ENCODE measurements at regions not wholly inside any gene's neighbourhood (a gene's known extent, or its start where the extent isn't known, plus 50 kb on each side); places are given as distances from the start of the nearest gene placed in this dataset.

DNA sequence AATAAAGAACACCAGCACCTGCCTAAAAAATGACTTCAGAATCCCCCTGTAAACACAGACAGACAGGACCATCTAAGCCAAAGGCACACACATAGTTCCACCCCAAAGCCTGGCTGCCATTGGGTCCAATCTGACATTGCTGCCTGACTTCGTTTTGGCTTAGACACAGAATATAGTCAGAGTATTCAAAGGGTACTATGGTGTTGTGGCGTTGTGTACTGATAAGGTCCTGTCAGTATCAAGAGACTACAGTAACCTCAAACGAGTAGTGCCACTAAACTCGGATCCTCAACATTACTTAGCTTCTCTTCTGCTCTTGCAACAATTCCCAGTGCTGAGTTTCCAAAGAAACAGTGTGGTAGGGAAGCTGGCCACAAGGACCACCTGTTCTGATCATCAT is 169.3 kb upstream of the NR5A2 start:
- no peak overlapping the region for H3K27ac ChIP-seq (ENCODE audit: low read length, poor library complexity, severe bottlenecking)
- H2BK120ac ChIP-seq (ENCODE audit: low read depth, low read length): no peak overlapping the region
- no peak overlapping the region for H3K23ac ChIP-seq (ENCODE audit: low read length in 2 of 2)
- H3K27me3 ChIP-seq (ENCODE audit: control insufficient read depth in 1 of 2, insufficient read depth in 1 of 2, low read length in 2 of 2): no peaks in the 10 kb centered on the region
- peak overlapping the region in 1 of 2 experiments; percentile 73 for H3K18ac ChIP-seq (ENCODE audit: low read depth in 1 of 2, low read length in 2 of 2)
- no peak overlapping the region for H2AFZ ChIP-seq (ENCODE audit: low read depth, low read length)
- no peak overlapping the region for H3K4me2 ChIP-seq (ENCODE audit: low read length, poor library complexity, severe bottlenecking)
- DNase-seq: no peak
- no peak overlapping the region for H3K14ac ChIP-seq (ENCODE audit: low read length in 2 of 2)
- no peak overlapping the region for H4K91ac ChIP-seq (ENCODE audit: low read length)
- no peak overlapping the region for H2BK15ac ChIP-seq (ENCODE audit: low read depth, poor library complexity, severe bottlenecking)
- H2AK5ac ChIP-seq (ENCODE audit: low read length, severe bottlenecking): no peak overlapping the region
- no peak overlapping the region for H3K4ac ChIP-seq (ENCODE audit: low read depth in 1 of 2, low read length in 2 of 2)
- no peak overlapping the region for H2BK5ac ChIP-seq (ENCODE audit: low read depth, low read length, poor library complexity, severe bottlenecking)
- no peaks in the 10 kb centered on the region for H3K9me3 ChIP-seq (ENCODE audit: control insufficient read depth, low read length)
- peaks cover 2% of the 10 kb centered on the region for H3K4me1 ChIP-seq (ENCODE audit: control insufficient read depth, insufficient read depth, low read depth, low read length)
- H2BK12ac ChIP-seq (ENCODE audit: low read length in 2 of 2): peak overlapping the region in 1 of 2 experiments; percentile 77
- no peaks in the 10 kb centered on the region for H3K79me1 ChIP-seq (replicated peaks; ENCODE audit: low read length, poor library complexity, severe bottlenecking)
- H3K36me3 ChIP-seq (ENCODE audit: control insufficient read depth in 1 of 2, insufficient read depth in 2 of 2, low read depth in 1 of 2, low read length in 2 of 2): no peaks in the 10 kb centered on the region
- WGBS: 94% methylated on average over 4 of the region's 4 CpGs
- H3K9ac ChIP-seq (ENCODE audit: low read length): no peak overlapping the region
- H3K4me3 ChIP-seq (ENCODE audit: insufficient read depth in 1 of 2, low read depth in 1 of 2, low read length in 2 of 2): no peak overlapping the region
- H4K8ac ChIP-seq (ENCODE audit: low read length): no peak overlapping the region

DNA sequence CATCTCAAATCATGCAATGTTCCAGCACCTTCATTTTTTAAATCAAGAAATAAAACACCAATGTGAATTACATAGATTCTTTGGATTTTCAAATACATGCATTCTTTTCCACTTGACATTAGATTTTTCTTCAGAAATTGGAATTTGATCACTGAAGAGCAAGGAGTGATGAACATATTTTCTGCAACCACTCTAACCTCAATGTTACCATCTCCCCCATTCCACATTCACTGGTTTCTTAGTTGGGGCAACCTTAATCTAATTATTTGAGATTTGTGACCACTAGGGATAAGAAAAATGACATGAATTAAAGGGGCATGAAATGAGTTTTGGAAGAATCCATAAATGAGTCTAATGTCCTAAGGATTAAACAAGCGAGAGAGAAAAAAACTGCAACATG is 168.7 kb upstream of the NR5A2 start:
- H3K79me1 ChIP-seq (replicated peaks; ENCODE audit: low read length, poor library complexity, severe bottlenecking): no peaks in the 10 kb centered on the region
- H3K14ac ChIP-seq (ENCODE audit: low read length in 2 of 2): no peak overlapping the region
- H3K4me2 ChIP-seq (ENCODE audit: low read length, poor library complexity, severe bottlenecking): no peak overlapping the region
- no peak overlapping the region for H2BK5ac ChIP-seq (ENCODE audit: low read depth, low read length, poor library complexity, severe bottlenecking)
- H3K9me3 ChIP-seq (ENCODE audit: control insufficient read depth, low read length): no peaks in the 10 kb centered on the region
- no peak overlapping the region for H3K4ac ChIP-seq (ENCODE audit: low read depth in 1 of 2, low read length in 2 of 2)
- H3K4me3 ChIP-seq (ENCODE audit: insufficient read depth in 1 of 2, low read depth in 1 of 2, low read length in 2 of 2): no peak overlapping the region
- peak overlapping the region; percentile 51 for H3K9ac ChIP-seq (ENCODE audit: low read length)
- no peak overlapping the region for H3K18ac ChIP-seq (ENCODE audit: low read depth in 1 of 2, low read length in 2 of 2)
- no peak overlapping the region for H2AFZ ChIP-seq (ENCODE audit: low read depth, low read length)
- no peak for DNase-seq
- no peak overlapping the region for H2AK5ac ChIP-seq (ENCODE audit: low read length, severe bottlenecking)
- no peak overlapping the region for H3K23ac ChIP-seq (ENCODE audit: low read length in 2 of 2)
- H4K91ac ChIP-seq (ENCODE audit: low read length): no peak overlapping the region
- 100% methylated on average over 1 of the region's 1 CpG for WGBS
- no peak overlapping the region for H2BK15ac ChIP-seq (ENCODE audit: low read depth, poor library complexity, severe bottlenecking)
- H2BK12ac ChIP-seq (ENCODE audit: low read length in 2 of 2): no peak overlapping the region
- no peak overlapping the region for H4K8ac ChIP-seq (ENCODE audit: low read length)
- H3K27ac ChIP-seq (ENCODE audit: low read length, poor library complexity, severe bottlenecking): no peak overlapping the region
- H3K4me1 ChIP-seq (ENCODE audit: control insufficient read depth, insufficient read depth, low read depth, low read length): peaks cover 2% of the 10 kb centered on the region
- no peaks in the 10 kb centered on the region for H3K27me3 ChIP-seq (ENCODE audit: control insufficient read depth in 1 of 2, insufficient read depth in 1 of 2, low read length in 2 of 2)
- H2BK120ac ChIP-seq (ENCODE audit: low read depth, low read length): no peak overlapping the region
- no peaks in the 10 kb centered on the region for H3K36me3 ChIP-seq (ENCODE audit: control insufficient read depth in 1 of 2, insufficient read depth in 2 of 2, low read depth in 1 of 2, low read length in 2 of 2)

DNA sequence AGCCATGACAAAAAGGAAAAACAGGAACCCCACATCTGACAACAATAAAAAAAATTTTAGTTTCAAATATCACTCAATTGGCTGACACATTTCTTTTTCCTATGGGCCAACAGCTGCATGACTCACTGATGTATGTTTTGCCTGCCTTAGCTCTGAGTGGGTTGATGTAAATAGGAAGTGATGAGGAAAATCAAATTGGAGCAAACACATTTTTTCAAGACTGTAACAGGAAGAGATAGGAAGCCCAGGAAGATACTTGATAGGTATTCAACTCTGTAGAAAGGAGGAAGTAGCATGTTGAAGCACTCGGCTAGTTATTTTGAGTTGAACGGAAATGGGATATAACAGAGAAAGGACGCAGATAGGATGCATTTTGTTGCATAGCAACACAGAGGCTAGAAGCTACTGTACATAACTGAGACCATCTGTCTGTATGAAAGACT is 168.0 kb upstream of the NR5A2 start:
- Histone ChIP-seq H4K8ac (ENCODE audit: low read length) (no peak overlapping the region), H3K27ac (ENCODE audit: low read length, poor library complexity, severe bottlenecking) (no peak overlapping the region), H4K91ac (ENCODE audit: low read length) (no peak overlapping the region), H2BK5ac (ENCODE audit: low read depth, low read length, poor library complexity, severe bottlenecking) (no peak overlapping the region), H2BK12ac (ENCODE audit: low read length in 2 of 2) (no peak overlapping the region), H3K23ac (ENCODE audit: low read length in 2 of 2) (no peak overlapping the region), H3K4me3 (ENCODE audit: insufficient read depth in 1 of 2, low read depth in 1 of 2, low read length in 2 of 2) (no peak overlapping the region), H3K14ac (ENCODE audit: low read length in 2 of 2) (no peak overlapping the region), H3K79me1 (replicated peaks; ENCODE audit: low read length, poor library complexity, severe bottlenecking) (no peaks in the 10 kb centered on the region), H3K4ac (ENCODE audit: low read depth in 1 of 2, low read length in 2 of 2) (no peak overlapping the region), H3K4me1 (ENCODE audit: control insufficient read depth, insufficient read depth, low read depth, low read length) (peaks cover 2% of the 10 kb centered on the region), H3K4me2 (ENCODE audit: low read length, poor library complexity, severe bottlenecking) (no peak overlapping the region), H2AK5ac (ENCODE audit: low read length, severe bottlenecking) (no peak overlapping the region), H3K9ac (ENCODE audit: low read length) (peak overlapping the region; percentile 51), H3K18ac (ENCODE audit: low read depth in 1 of 2, low read length in 2 of 2) (no peak overlapping the region), H2BK15ac (ENCODE audit: low read depth, poor library complexity, severe bottlenecking) (no peak overlapping the region), H2AFZ (ENCODE audit: low read depth, low read length) (no peak overlapping the region), H3K9me3 (ENCODE audit: control insufficient read depth, low read length) (no peaks in the 10 kb centered on the region), H3K36me3 (ENCODE audit: control insufficient read depth in 1 of 2, insufficient read depth in 2 of 2, low read depth in 1 of 2, low read length in 2 of 2) (no peaks in the 10 kb centered on the region), H3K27me3 (ENCODE audit: control insufficient read depth in 1 of 2, insufficient read depth in 1 of 2, low read length in 2 of 2) (no peaks in the 10 kb centered on the region), H2BK120ac (ENCODE audit: low read depth, low read length) (no peak overlapping the region)
- peak; percentile 86 for DNase-seq
- 25% methylated on average over 3 of the region's 3 CpGs for WGBS

DNA sequence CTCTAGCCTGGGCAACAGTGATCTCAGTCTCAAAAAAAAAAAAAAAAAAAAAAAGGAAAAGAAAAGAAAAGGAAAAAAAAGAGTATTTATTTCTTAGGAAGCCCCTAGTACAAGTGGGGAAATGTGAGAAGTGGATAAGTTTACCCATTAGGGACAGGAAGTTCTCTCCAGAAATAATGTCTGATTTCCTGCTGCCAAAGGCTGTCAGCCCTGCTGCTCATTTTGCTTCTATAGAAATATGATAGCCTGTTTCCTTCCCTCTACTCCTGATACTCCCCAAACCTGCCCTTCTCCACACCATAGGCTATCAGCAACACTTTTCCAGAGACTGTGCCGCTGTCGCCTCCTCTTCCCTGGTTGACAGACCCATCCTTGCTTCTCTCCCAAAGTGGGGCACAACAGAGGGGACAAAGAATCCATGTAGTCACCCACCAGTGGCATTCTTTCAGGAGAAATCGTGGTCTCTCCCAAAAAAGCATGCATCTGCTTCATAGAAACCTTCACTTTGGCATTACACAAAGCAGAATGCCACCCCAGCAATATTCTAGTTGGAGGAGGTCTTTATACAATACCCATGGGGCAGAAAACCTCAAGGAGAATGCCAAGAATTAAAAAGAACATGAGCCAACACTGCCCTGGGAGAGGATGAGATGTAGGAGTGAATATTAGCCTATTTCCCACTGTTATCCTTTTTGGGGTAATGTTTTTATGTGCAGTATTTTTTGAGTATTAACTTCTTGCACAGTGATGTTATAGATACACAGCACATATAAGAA is 166.3 kb upstream of the NR5A2 start:
- no peak overlapping the region for H2AFZ ChIP-seq (ENCODE audit: low read depth, low read length)
- no peak overlapping the region for H3K9ac ChIP-seq (ENCODE audit: low read length)
- no peak overlapping the region for H3K4ac ChIP-seq (ENCODE audit: low read depth in 1 of 2, low read length in 2 of 2)
- no peaks in the 10 kb centered on the region for H3K79me1 ChIP-seq (replicated peaks; ENCODE audit: low read length, poor library complexity, severe bottlenecking)
- H2BK120ac ChIP-seq (ENCODE audit: low read depth, low read length): no peak overlapping the region
- H2AK5ac ChIP-seq (ENCODE audit: low read length, severe bottlenecking): no peak overlapping the region
- H2BK15ac ChIP-seq (ENCODE audit: low read depth, poor library complexity, severe bottlenecking): no peak overlapping the region
- peak overlapping the region in 1 of 2 experiments; percentile 72 for H3K23ac ChIP-seq (ENCODE audit: low read length in 2 of 2)
- H3K4me1 ChIP-seq (ENCODE audit: control insufficient read depth, insufficient read depth, low read depth, low read length): peaks cover 2% of the 10 kb centered on the region
- H3K18ac ChIP-seq (ENCODE audit: low read depth in 1 of 2, low read length in 2 of 2): peak overlapping the region in 1 of 2 experiments; percentile 43
- no peak overlapping the region for H3K27ac ChIP-seq (ENCODE audit: low read length, poor library complexity, severe bottlenecking)
- WGBS: 87% methylated on average over 3 of the region's 3 CpGs
- H3K27me3 ChIP-seq (ENCODE audit: control insufficient read depth in 1 of 2, insufficient read depth in 1 of 2, low read length in 2 of 2): no peaks in the 10 kb centered on the region
- H4K91ac ChIP-seq (ENCODE audit: low read length): peak overlapping the region; percentile 52
- H4K8ac ChIP-seq (ENCODE audit: low read length): no peak overlapping the region
- no peak overlapping the region for H2BK5ac ChIP-seq (ENCODE audit: low read depth, low read length, poor library complexity, severe bottlenecking)
- no peak overlapping the region for H3K14ac ChIP-seq (ENCODE audit: low read length in 2 of 2)
- H3K4me3 ChIP-seq (ENCODE audit: insufficient read depth in 1 of 2, low read depth in 1 of 2, low read length in 2 of 2): no peak overlapping the region
- DNase-seq: no peak
- peak overlapping the region; percentile 3 to 31 for H2BK12ac ChIP-seq (ENCODE audit: low read length in 2 of 2)
- no peaks in the 10 kb centered on the region for H3K9me3 ChIP-seq (ENCODE audit: control insufficient read depth, low read length)
- no peak overlapping the region for H3K4me2 ChIP-seq (ENCODE audit: low read length, poor library complexity, severe bottlenecking)
- no peaks in the 10 kb centered on the region for H3K36me3 ChIP-seq (ENCODE audit: control insufficient read depth in 1 of 2, insufficient read depth in 2 of 2, low read depth in 1 of 2, low read length in 2 of 2)

Data from mesenchymal stem cell (in vitro differentiated cells and primary cell).